GDM1 (cell line): ENCODE measurements at regions not wholly inside any gene's neighbourhood (a gene's known extent, or its start where the extent isn't known, plus 50 kb on each side); places are given as distances from the start of the nearest gene placed in this dataset.

ENCODE experiments used
- DNase-seq: peaks from one replicate; lab custom pipeline; 2025; lab: John Stamatoyannopoulos, UW

- DNase-seq = no peak
Measured at GRCh38 chr22:27420195-27420816, 381.2 kb downstream of the MN1 start.

DNA sequence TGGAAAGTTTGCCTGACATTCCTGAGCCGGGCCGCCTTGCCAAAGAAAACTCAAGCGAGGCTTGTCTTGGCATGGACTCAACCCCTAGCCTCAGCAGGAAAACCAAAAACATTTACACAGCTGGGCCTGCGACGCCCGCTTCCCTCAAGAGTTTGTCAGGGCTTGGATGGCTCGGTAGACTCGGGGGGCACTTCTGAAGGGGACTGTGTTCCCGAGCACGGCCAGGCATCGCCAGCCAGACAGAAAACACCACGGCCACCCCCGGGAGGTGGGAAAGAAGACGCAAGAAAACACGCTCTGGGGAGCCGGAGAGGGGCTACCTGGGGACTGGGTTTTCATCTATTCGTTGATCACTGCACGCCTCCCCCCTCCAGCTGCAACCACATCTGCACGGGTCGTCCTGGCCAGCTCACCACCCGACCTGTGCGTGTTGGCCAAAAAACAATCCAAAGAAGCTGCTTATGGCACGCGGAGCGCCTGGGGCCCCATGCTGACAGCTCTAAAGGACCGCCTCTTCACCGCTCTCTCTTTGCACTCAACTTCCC, 380.7 kb downstream of the MN1 start:
- no peak for DNase-seq

- no peak for DNase-seq
Measured at GRCh38 chr22:27422442-27422841, 379.1 kb downstream of the MN1 start.

GRCh38 chr22:27424319-27424718, 377.2 kb downstream of the MN1 start:
- DNase-seq = no peak

- DNase-seq = no peak
Measured at GRCh38 chr22:27429476-27429875, 372.1 kb downstream of the MN1 start.

- DNase-seq = no peak
Measured at GRCh38 chr22:27431081-27431480, 370.5 kb downstream of the MN1 start.

DNA sequence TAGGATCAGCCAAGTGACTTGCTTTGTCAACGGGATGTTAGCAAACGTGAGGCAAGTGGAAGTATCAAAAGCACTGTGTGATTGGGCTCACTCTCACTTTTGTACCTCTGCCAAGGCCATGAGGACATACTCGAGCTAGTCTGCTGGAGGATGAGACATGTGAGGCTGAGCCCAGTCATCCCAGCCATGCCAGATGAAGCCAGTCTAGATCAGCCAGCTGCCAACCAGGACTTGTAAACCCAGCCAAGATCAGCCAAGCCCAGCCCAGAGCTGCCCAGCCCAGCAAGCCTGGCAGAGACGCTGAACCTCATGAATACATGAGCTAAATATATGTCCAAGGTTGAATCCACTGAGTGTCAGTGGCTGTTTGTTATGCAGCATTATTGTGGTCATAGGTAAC, 369.7 kb downstream of the MN1 start:
- no peak for DNase-seq

GRCh38 chr22:27433099-27433498, 368.5 kb downstream of the MN1 start:
- no peak for DNase-seq

GRCh38 chr22:27433585-27434190, 367.9 kb downstream of the MN1 start:
- DNase-seq = no peak

- no peak for DNase-seq
Measured at GRCh38 chr22:27434898-27435297, 366.7 kb downstream of the MN1 start.

DNA sequence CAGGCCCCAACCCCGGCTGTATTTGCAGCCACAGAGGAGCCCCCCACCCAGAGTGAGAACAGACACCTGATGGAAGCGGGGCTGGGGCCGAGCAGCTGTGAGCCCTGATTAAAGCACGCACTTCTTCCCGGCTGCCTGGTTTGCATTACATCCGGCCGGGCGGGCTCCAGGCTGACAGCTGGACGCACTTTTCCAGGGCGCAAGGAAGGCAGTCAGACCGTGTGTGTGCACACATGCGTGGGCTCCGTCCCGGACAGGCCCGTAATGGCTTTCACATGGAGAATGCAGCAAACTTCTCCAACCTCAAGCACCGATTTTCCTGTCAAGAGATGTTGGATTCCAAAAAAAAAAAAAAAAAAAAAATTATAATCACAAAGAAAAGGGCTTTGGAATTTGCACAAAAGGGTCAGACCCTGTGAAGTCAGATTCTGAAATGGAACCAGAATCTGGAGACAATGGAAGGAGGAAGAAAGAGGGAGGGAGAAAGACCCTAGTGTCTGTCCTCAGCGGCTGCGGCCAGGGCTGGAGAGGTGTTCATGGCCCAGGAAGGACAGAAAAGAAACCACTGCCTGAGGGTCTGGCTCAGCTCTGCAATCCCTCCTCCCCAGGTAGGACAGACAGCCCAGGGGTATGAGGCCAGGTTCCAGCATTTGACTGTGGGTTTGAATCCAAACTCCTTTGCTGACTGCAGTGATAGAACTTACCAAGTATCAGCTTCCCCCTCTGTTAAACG, 365.5 kb downstream of the MN1 start:
- DNase-seq = no peak

DNA sequence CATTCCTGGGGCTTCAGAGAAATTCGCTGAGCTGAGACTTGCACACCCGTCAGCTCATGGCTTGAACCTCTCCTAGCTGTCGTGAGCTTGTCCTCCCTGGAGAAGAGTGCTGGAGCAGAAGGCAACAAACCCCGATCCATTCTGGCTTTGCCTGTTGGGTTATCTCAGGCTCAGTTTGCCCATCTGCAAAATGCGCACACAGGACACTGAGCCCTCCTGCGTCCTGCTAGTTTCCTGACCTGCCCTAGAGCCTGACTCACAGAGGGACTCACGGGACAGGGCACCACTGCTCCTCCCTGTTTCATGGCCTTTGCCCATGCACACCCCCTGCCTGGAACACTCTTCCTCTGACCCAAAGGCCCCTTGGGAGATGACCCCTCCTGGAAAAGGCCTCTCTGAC, 365.0 kb downstream of the MN1 start:
- DNase-seq = no peak

GRCh38 chr22:27437570-27437969, 364.0 kb downstream of the MN1 start:
- DNase-seq = no peak

DNA sequence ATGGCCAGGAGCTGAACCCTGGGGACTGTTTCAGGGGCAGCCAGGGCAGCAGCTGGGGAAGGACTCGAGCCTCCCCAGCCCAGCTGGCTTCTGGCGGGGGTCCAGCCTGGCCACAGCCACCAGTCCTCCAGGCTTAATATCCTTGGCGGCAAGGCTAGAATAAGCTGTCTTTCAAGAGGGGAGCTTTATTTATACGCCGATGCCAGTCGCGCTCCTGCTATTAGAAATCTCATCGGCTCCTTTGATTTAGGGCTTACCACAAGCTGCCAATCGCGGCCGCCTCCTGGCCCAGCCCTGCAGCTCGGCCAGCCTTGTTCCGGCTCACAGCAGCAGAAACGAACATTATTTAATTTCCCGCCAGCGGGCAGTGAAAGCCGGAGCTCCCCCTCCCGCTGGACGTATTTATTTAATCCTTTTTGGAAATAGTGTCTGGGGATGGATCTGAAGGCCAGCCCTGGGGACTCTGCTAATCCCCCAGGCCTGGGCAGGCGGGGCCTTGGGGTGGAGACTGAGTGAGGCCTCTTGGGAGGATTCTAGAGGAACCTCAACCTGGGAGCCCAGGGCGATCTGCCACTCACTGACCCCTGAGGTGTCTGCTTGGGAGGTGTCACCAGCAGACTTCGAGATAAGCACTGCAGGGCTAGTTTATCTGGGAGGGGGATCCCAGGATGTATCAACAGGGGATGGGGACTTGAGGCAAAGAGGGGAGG, 363.1 kb downstream of the MN1 start:
- DNase-seq = no peak

GRCh38 chr22:27439131-27439530, 362.4 kb downstream of the MN1 start:
- peak; percentile 13 for DNase-seq

DNA sequence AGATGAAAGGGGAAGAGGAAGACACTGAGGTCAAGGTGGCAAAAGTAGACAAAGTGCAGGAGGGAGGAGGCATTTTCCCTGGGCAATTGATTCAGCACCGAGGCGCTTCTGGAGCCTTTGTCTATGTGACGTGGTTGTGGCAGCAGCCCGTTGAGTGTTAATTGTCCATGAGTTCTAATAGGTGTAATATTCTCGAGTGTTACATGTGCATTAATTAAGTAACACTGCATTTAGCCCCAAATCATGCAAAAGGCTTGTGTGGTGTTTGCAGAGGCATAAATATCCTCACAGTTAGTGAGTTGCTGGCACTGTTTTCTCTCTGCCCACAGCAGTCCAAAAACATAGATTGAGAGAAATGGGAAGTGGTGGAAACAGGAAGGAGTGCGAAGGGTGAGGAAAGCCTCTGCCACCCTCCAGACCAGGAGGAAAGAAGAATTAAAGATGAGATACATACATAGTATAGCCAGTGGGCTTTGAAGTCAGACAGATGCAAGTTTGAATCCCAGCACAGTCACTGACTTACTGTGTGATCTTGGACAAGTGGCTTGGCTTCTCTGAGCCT, 361.2 kb downstream of the MN1 start:
- peak; percentile 73 for DNase-seq

DNA sequence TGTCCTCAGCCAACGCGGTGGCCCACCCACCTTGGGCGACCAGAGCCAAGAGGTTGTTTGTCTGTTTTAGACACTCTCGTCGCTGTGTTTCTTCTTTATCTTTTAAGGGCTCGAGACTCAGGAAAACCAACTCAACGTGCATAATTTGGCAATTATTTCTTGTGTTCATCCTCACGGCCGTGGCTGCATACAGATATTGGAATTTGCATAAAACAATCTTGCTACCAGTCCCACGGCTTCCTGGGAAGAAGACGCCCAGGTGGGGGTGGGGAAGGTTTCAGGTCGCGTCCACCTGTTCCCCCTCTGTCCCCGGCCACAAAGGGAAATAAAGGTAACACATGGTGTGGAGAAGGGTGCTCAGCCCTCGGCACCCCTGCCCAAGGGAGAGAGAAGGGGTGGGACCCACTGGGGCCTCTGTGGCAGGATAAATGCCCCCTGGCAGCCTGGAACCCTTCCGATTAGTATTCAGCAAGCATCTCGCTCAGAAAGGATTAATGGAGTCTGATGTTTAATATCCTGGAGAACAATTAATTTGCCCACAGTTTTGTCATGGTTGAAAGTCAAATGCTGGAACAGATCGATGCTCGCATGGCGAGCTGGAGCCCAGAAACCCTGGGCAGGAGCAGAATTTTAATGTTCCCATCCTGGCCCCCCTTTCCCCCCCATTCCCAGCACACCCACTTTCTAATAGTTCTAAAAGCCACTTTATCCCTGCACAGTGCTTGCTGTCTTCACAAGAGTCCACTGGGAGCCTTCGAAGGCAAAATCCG, 359.7 kb downstream of the MN1 start:
- DNase-seq = no peak

DNA sequence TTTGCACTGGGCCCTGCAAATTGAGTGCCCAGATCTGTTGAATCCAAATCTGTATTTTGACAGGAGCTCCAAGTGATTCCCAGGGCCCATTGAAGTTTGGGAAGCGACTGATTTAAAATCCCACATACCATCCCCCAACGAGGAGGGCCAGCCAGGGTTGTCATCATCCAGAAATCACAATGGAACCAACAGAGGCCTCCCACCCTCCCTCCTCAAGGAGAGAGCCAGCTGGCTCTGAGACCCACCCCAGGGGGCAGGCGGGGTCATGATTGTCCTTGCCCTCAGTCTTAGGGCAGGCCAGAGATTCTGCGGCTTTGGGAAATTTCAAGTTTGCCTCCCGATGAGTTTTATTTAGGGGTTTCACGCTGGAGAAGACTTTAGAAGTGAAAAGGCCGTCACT, 358.2 kb downstream of the MN1 start:
- DNase-seq = no peak

GRCh38 chr22:27445881-27446280, 355.7 kb downstream of the MN1 start:
- DNase-seq = no peak

DNA sequence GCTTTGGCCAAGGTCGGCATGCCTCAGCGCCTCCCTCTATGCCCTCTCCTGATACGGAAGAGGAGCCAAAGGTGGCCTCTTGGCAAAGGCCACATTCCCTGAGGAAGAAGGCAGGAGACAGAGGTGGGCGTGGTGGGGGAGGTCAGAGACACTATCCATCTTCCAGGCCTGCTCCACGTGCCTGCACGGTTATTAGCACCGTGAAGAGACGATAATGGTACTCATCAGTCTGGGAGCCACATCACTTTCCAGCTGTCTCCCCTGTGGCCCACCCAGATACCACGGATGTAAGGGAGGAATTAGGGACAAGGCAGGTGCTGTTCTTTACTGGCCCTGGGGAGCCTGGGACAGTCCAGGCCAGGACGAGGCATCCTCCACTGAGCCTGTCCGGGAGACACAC, 354.3 kb downstream of the MN1 start:
- DNase-seq = no peak

DNA sequence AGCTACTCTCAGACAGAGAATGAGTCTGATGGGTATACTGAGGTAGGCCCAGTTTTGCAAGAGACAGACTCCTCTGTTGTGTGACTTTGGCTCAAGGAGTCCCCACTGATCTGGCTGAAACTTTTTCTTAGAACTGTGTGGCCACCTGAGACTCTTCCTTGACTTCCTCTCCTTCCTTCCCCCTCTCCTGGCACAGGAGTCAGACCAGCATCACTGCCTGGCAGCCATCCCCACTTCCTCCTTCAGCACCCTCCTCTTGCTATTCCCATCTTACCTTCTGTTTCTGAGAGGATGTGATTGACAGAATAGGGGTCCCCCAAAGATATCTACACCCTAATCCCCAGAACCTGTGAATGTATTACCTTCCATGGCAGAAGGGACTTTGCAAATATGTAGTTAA, 351.1 kb downstream of the MN1 start:
- DNase-seq = no peak

DNA sequence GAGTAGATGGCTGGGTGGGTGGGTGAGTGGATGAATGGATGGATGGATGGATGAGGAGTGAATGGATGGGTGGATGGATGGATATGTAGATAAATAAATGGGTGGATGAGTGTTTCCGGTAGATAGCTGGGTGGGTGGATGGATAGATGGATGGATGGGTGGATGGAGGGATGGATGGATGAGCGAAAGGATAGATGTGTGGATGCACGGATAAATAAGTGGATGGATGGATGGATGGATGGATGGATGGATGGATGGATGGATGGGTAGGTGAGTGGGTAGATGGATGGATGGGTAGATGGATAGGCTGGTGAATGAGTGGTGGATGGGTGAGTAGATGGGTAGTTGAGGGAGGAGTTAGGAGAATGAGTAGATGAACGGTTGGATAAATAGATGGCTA, 349.3 kb downstream of the MN1 start:
- DNase-seq = no peak
